Heart left ventricle (tissue), 16 donors: ENCODE measurements at regions not wholly inside any gene's neighbourhood (a gene's known extent, or its start where the extent isn't known, plus 50 kb on each side); places are given as distances from the start of the nearest gene placed in this dataset.

Experiments used
- ATAC-seq, 4 donors: fragments of 200-7000 bp; cut with Tn5 transposase; one replicate each; pipeline ENCODE4 v1.9.1; 2020 to 2022; ENCODE audit warnings: moderate library complexity in 4 of 4, mild to moderate bottlenecking in 3 of 4, moderate number of reproducible peaks in 1 of 4
- DNase-seq, 5 donors: peaks; one replicate each; pipeline ENCODE4 v3.0.0-alpha.2; 2020
- H3K27ac ChIP-seq, 12 donors: fragments of 200-600 bp; sonication (generic) in 4 of 12; one replicate each; pipeline versions ENCODE4 v1.5.0 to v1.8.0; 2016 to 2022; ENCODE audit warnings: mild to moderate bottlenecking in 2 of 12
- H3K27me3 ChIP-seq, 9 donors: fragments of 200-600 bp; sonication (generic) in 2 of 9; one replicate each; pipeline versions ENCODE4 v1.5.1 to v1.8.0; 2016 to 2022; ENCODE audit warnings: mild to moderate bottlenecking in 3 of 9
- H3K36me3 ChIP-seq, 9 donors: fragments of 200-600 bp; sonication (generic) in 2 of 9; one replicate each; pipeline versions ENCODE4 v1.5.0 to v1.8.0; 2018 to 2022; ENCODE audit warnings: mild to moderate bottlenecking in 2 of 9
- H3K4me1 ChIP-seq, 12 donors: fragments of 200-600 bp; sonication (generic) in 4 of 12; one replicate each; pipeline versions ENCODE4 v1.5.0 to v1.8.0; 2016 to 2022; ENCODE audit warnings: mild to moderate bottlenecking in 3 of 12
- H3K4me3 ChIP-seq, 12 donors: fragments of 200-600 bp; sonication (generic) in 4 of 12; one replicate each; pipeline versions ENCODE4 v1.5.0 to v1.8.0; 2017 to 2022; ENCODE audit warnings: mild to moderate bottlenecking in 9 of 12, moderate library complexity in 4 of 12
- H3K9me3 ChIP-seq, 12 donors: fragments of 200-600 bp; sonication (generic) in 4 of 12; one replicate each; pipeline versions ENCODE4 v1.5.0 to v1.8.0; 2016 to 2022; ENCODE audit warnings: mild to moderate bottlenecking in 1 of 12
- POLR2A ChIP-seq, 2 donors: fragments of 450-650 bp; IDR thresholded peaks; one replicate each; pipeline ENCODE4 v1.6.1; 2017; ENCODE audit warnings: antibody characterized with exemption in 2 of 2, mild to moderate bottlenecking in 2 of 2, moderate library complexity in 2 of 2
- WGBS, 4 donors: extraction: QIAGEN DNeasy Blood & Tissue Kit in 2 of 4; methylation state at CpG; one replicate each; pipeline versions ENCODE4 v1.1.5 to v1.1.7; 2013 to 2018; 5-methylcytosine and 5-hydroxymethylcytosine counted together
- intact Hi-C, 10 donors: fragments of 100-400 bp; cut with DNase I; formaldehyde crosslinking; loops; one replicate each; pipeline versions ENCODE4 v1.11.1 to v1.14.2; 2022
- TF ChIP-seq, protein P1 (sequence below), 12 donors: fragments of 200-600 bp; sonication (generic) in 4 of 12; IDR thresholded peaks; one replicate each; pipeline versions ENCODE4 v1.5.0 to v1.8.0; 2018 to 2022; ENCODE audit warnings: antibody characterized with exemption in 12 of 12, mild to moderate bottlenecking in 5 of 12
- donor health status: ischemic (EF 13 %, LVEDD 7.1; RV severe dilation, severe dysfunction).
- donor health status: healthy with polysubstance abuse.
- donor health status: DM: no; HTN: yes; CAD: no.
- donor health status: DM: no; HTN: no; CAD: no.
- donor health status: ischemic (EF 25% LVEDD 6.9; RV normal size, moderate dysfunction).
- donor health status: ischemic (EF 25% LVEDD 5.7; RV mildly dilated, moderate dysfunction).
- donor health status: healthy.
- donor health status: DM: yes; HTN: yes; CAD: no.
- donor health status: ischemic (EF 35%, LVEDD 5.7; RV mildly dilated, moderate dysfunction).
- donor health status: nonischemic (EF 11% LVEDD 7.7; RV severe dilation, severe dysfunction).
- donor health status: DM: yes; HTN: yes; CAD: no.
- donor health status: PGD.
- donor health status: ischemic (EF 29% LVEDD 5.4; RV normal size, mild dysfunction).
- donor health status: nonischemic (EF 23%, LVEDD 6.1; RV moderate dilation, normal function).

DNA sequence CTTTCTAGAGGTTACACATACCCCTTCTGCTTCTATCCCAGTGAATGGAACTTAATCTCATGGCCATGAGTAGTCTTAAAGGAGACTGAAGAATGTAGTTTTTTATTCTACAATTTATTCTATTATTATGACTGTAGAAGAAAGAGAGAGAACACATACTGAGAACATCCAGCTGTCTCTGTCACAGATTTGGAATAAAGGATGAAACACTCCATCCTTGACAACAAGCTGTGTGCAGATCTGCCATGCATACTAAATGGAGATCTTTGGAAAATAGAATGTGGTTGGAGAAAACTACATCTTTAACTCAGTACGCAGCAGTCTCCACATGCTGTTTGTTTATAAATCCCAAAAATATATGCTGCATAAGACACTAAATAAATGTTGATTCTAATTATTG, 54.1 kb upstream of the NUDT7 start:
- TF ChIP-seq, protein P1, sequence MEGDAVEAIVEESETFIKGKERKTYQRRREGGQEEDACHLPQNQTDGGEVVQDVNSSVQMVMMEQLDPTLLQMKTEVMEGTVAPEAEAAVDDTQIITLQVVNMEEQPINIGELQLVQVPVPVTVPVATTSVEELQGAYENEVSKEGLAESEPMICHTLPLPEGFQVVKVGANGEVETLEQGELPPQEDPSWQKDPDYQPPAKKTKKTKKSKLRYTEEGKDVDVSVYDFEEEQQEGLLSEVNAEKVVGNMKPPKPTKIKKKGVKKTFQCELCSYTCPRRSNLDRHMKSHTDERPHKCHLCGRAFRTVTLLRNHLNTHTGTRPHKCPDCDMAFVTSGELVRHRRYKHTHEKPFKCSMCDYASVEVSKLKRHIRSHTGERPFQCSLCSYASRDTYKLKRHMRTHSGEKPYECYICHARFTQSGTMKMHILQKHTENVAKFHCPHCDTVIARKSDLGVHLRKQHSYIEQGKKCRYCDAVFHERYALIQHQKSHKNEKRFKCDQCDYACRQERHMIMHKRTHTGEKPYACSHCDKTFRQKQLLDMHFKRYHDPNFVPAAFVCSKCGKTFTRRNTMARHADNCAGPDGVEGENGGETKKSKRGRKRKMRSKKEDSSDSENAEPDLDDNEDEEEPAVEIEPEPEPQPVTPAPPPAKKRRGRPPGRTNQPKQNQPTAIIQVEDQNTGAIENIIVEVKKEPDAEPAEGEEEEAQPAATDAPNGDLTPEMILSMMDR (IDR thresholded peaks at IDR 0.05): no peak
- no peak for TF ChIP-seq POLR2A (IDR thresholded peaks at IDR 0.05)
- no peaks in the 10 kb centered on the region for H3K36me3 ChIP-seq

DNA sequence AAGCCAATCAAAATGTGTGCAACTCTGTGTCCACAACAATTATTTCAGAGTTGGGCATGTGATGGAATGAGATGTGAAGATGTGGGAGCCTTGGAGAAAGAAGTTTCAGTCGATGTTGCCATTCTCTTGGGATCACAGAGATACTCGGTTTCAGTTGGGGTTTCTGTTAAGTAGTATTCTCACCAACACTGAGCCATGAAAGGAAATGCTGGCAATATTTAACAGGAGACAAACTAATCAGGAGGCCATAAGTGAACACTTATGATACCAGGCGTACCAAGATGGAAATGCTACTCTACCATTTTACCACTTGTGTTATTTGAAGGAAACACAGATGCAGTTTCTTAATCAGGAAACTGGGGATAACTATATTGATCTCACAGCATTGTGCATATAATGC, 53.3 kb upstream of the NUDT7 start:
- no peaks in the 10 kb centered on the region for H3K4me1 ChIP-seq
- no peak overlapping the region for H3K4me3 ChIP-seq
- no peaks in the 10 kb centered on the region for H3K36me3 ChIP-seq
- no peak for DNase-seq
- H3K27me3 ChIP-seq: peaks cover 0 to 19% (median 0%) of the 10 kb centered on the region in 9 donors
- WGBS, 4 donors: 54 to 64% (median 62%) methylated on average over 3 of the region's 3 CpGs
- no peaks in the 10 kb centered on the region for H3K9me3 ChIP-seq
- no peak for TF ChIP-seq POLR2A (IDR thresholded peaks at IDR 0.05)
- TF ChIP-seq, protein P1 (IDR thresholded peaks at IDR 0.05): no peak
- ATAC-seq: no peak
- intact Hi-C loops: no loop called here
- no peak overlapping the region for H3K27ac ChIP-seq

More for the DNA sequence above, 54.1 kb upstream of the NUDT7 start:
- no peak for ATAC-seq
- peaks cover 0 to 4% (median 0%) of the 10 kb centered on the region in 12 donors for H3K9me3 ChIP-seq
- H3K4me1 ChIP-seq: no peaks in the 10 kb centered on the region
- intact Hi-C loops: no loop called here
- H3K27me3 ChIP-seq: peaks cover 0 to 19% (median 0%) of the 10 kb centered on the region in 9 donors
- DNase-seq: no peak
- WGBS, 4 donors: 77 to 88% (median 81%) methylated on average over 1 of the region's 1 CpG
- no peak overlapping the region for H3K27ac ChIP-seq
- no peak overlapping the region for H3K4me3 ChIP-seq
